ENCODE measurements at regions not wholly inside any gene's neighbourhood (a gene's known extent, or its start where the extent isn't known, plus 50 kb on each side); places are given as distances from the start of the nearest gene placed in this dataset.
A peak's percentile ranks its signal among the peaks of the same experiment; 100 is the strongest.

DNA sequence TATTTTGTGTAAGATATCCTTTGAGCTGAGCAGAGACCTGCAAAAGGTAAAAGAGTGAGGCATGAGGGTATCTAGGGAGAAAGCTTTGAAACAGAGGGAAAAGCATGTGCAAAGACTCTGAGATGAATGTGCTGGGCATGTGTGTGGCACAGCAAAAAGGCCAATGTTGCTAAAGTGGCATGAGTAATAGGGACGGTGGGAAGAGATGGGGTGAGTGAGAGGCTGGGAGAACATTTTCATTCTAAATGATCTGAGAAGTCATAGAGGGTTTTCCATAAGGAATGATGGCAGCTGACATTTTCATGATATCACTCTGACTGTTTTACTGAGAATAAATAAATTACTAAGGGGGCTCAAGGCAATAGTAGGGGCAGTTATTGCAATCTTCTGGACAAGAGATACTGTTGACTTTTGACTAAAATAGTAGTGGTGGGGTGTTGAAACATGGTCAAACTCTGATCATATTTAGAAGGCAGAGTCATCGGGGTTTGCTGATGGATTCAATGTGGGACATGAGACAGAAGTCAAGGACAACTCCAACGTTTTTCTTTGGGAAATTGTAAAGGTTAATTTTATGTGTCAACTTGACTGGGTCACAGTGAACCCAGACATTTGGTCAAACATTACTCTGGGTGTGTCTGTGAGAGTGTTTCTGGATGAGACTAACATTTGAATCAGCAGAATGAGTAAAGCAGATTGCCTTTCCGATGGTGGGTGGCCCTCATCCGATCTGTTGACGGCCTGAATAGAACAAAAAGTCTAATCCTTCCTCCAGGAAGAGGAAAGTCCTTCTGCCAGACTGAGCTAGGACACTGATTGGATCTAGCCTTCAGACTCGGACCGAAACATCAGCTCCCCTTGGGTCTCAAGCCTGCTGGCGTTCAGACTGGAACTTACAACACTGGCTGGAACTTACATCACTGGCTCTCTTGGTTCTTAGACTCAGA is 193.9 kb upstream of the PLXNC1 start:
- Histone ChIP-seq H3K27ac (peak overlapping the region in 1 of 4 donors; percentile 28), H3K4me1 (no peaks in the 10 kb centered on the region), H3K36me3 (no peaks in the 10 kb centered on the region), H3K4me3 (no peak overlapping the region), H3K9me3 (no peaks in the 10 kb centered on the region), H3K27me3 (no peaks in the 10 kb centered on the region)
- intact Hi-C loops (cut with DNase I), result no loop called here
- 75 to 83% methylated on average over 9 of the region's 9 CpGs for WGBS, 2 donors
- TF ChIP-seq EP300 (IDR thresholded peaks at IDR 0.05), result no peak
- peak in 1 of 4 donors; percentile 4 for TF ChIP-seq POLR2AphosphoS5 (IDR thresholded peaks at IDR 0.05)
- peak; percentile 82 for DNase-seq

DNA sequence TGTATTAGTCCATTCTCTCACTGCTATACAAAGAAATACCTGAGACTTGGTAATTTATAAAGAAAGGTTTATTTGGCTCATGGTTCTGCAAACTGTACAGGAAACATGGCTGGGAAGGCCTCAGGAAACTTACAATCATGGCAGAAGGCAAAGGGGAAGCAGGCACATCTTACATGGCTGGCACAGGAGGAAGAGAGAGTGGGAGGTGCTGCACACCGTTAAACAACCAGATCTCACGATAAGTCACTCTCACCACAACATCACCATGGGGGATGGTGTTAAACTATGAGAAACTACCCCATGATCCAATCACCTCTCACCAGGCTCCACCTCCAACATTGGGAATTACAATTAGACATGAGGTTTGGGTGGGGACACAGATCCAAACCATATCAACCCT is 191.8 kb upstream of the PLXNC1 start:
- intact Hi-C loops (cut with DNase I), result no loop called here
- DNase-seq, result no peak
- TF ChIP-seq POLR2A (IDR thresholded peaks at IDR 0.05) (no peak), POLR2AphosphoS5 (IDR thresholded peaks at IDR 0.05) (no peak), EP300 (IDR thresholded peaks at IDR 0.05) (no peak)
- TF ChIP-seq, protein P1, sequence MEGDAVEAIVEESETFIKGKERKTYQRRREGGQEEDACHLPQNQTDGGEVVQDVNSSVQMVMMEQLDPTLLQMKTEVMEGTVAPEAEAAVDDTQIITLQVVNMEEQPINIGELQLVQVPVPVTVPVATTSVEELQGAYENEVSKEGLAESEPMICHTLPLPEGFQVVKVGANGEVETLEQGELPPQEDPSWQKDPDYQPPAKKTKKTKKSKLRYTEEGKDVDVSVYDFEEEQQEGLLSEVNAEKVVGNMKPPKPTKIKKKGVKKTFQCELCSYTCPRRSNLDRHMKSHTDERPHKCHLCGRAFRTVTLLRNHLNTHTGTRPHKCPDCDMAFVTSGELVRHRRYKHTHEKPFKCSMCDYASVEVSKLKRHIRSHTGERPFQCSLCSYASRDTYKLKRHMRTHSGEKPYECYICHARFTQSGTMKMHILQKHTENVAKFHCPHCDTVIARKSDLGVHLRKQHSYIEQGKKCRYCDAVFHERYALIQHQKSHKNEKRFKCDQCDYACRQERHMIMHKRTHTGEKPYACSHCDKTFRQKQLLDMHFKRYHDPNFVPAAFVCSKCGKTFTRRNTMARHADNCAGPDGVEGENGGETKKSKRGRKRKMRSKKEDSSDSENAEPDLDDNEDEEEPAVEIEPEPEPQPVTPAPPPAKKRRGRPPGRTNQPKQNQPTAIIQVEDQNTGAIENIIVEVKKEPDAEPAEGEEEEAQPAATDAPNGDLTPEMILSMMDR (IDR thresholded peaks at IDR 0.05), result no peak
- H3K36me3 ChIP-seq, result no peaks in the 10 kb centered on the region
- H3K27ac ChIP-seq, result no peak overlapping the region
- 91 to 95% methylated on average over 2 of the region's 2 CpGs for WGBS, 2 donors
- H3K9me3 ChIP-seq, result no peaks in the 10 kb centered on the region
- H3K4me3 ChIP-seq, result no peak overlapping the region
- H3K27me3 ChIP-seq, result no peaks in the 10 kb centered on the region
- no peaks in the 10 kb centered on the region for H3K4me1 ChIP-seq

DNA sequence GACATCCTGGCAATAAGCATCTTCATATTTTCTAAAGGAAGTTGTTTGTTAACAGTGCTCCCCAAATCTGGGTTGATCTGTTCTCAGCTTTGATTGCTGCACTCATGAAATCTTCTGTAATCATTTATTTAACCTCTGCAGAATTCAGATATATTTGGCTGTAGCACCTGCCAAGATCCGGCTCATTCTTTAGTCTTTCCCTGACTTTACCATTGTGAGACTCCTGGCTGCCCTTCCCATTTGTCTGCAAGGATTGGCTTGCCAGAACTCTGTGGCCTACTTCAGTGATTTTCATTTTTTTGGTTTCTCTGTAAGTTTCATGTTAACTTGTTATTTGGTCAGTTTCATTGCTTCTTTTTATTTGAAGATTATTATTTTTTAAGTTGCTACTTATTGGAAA is 191.2 kb upstream of the PLXNC1 start:
- no peaks in the 10 kb centered on the region for H3K27me3 ChIP-seq
- H3K4me1 ChIP-seq, result no peaks in the 10 kb centered on the region
- WGBS, 2 donors, result 93 to 96% methylated on average over 1 of the region's 1 CpG
- intact Hi-C loops (cut with DNase I), result no loop called here
- TF ChIP-seq POLR2AphosphoS5 (IDR thresholded peaks at IDR 0.05) (no peak), EP300 (IDR thresholded peaks at IDR 0.05) (no peak), POLR2A (IDR thresholded peaks at IDR 0.05) (no peak)
- TF ChIP-seq, protein P1 (IDR thresholded peaks at IDR 0.05), result no peak
- no peak for DNase-seq
- no peaks in the 10 kb centered on the region for H3K9me3 ChIP-seq
- no peak overlapping the region for H3K4me3 ChIP-seq
- no peaks in the 10 kb centered on the region for H3K36me3 ChIP-seq
- no peak overlapping the region for H3K27ac ChIP-seq

- intact Hi-C loops (cut with DNase I), result no loop called here
- Histone ChIP-seq H3K27me3 (no peaks in the 10 kb centered on the region), H3K4me3 (no peak overlapping the region), H3K9me3 (no peaks in the 10 kb centered on the region), H3K36me3 (no peaks in the 10 kb centered on the region), H3K27ac (no peak overlapping the region), H3K4me1 (no peaks in the 10 kb centered on the region)
- no peak for DNase-seq
- no peak for TF ChIP-seq EP300 (IDR thresholded peaks at IDR 0.05)
- no peak for TF ChIP-seq POLR2A (IDR thresholded peaks at IDR 0.05)
- TF ChIP-seq, protein P1 (IDR thresholded peaks at IDR 0.05), result no peak
- TF ChIP-seq POLR2AphosphoS5 (IDR thresholded peaks at IDR 0.05), result no peak
Observed at GRCh38 chr12:93957870-93958269, 190.5 kb upstream of the PLXNC1 start.

DNA sequence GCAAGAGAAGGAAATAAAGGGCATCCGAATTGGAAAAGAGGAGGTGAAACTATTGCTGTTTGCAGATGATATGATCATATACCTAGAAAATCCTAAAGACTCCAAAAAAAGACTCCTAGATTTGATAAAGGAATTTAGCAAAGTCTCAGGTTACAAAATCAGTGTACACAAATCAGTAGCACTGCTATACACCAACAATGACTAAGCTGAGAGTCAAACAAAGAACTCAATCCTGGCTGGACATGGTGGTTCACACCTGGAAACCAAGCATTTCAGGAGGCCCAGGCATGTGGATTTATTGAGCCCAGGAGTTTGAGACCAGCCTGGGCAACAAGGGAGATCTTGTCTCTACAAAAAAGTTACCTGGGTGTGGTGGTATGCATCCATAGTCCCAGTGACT is 188.7 kb upstream of the PLXNC1 start:
- TF ChIP-seq EP300 (IDR thresholded peaks at IDR 0.05) (no peak), POLR2A (IDR thresholded peaks at IDR 0.05) (no peak)
- TF ChIP-seq, protein P1 (IDR thresholded peaks at IDR 0.05), result no peak
- Histone ChIP-seq H3K4me3 (no peak overlapping the region), H3K27me3 (no peaks in the 10 kb centered on the region), H3K9me3 (no peaks in the 10 kb centered on the region), H3K4me1 (no peaks in the 10 kb centered on the region), H3K27ac (no peak overlapping the region), H3K36me3 (no peaks in the 10 kb centered on the region)
- intact Hi-C loops (cut with DNase I), result no loop called here
- no peak for DNase-seq
- 82 to 93% methylated on average over 1 of the region's 1 CpG for WGBS, 2 donors

Measured in sigmoid colon (tissue), 6 donors.